WTC11 (cell line): ENCODE measurements at regions not wholly inside any gene's neighbourhood (a gene's known extent, or its start where the extent isn't known, plus 50 kb on each side); places are given as distances from the start of the nearest gene placed in this dataset.
"Not testable (repeated sequence)": the region's sequence is repeated elsewhere in the genome, so short reads cannot be mapped to it uniquely, and the experiment has no call there.

Source experiments
- ATAC-seq: fragments of 200-7000 bp; cut with Tn5 transposase; 2 replicates; pipeline ENCODE4 v1.10.0; 2021; ENCODE audit warnings: mild to moderate bottlenecking, moderate library complexity
- CTCF ChIA-PET: fragments of 300-600 bp; sonication (Branson Sonifier 250); formaldehyde crosslinking; loops from one replicate; lab custom pipeline; 2021; ENCODE audit warnings: antibody characterized with exemption; lab: Charles Lee
- POLR2A ChIA-PET: fragments of 350-600 bp; sonication (Branson Sonifier 250); formaldehyde crosslinking; loops from one replicate; lab custom pipeline; 2021; ENCODE audit warnings: antibody characterized with exemption; lab: Charles Lee
- DNase-seq: peaks from one replicate; pipeline ENCODE4 v3.0.0; 2021; ENCODE audit warnings: low spot score
- H3K27ac Mint-ChIP-seq: 2 replicates; pipeline ENCODE4 v1.8.0; 2021; ENCODE audit warnings: mixed read lengths
- H3K27me3 Mint-ChIP-seq: 2 replicates; pipeline ENCODE4 v1.8.0; 2021; ENCODE audit warnings: low read depth, mild to moderate bottlenecking, moderate library complexity, mixed read lengths
- H3K36me3 Mint-ChIP-seq: 2 replicates; pipeline ENCODE4 v1.8.0; 2021; ENCODE audit warnings: mixed read lengths
- H3K4me1 Mint-ChIP-seq: 2 replicates; pipeline ENCODE4 v1.8.0; 2022; ENCODE audit warnings: mixed read lengths
- H3K4me3 Mint-ChIP-seq: 2 replicates; pipeline ENCODE4 v1.8.0; 2021; ENCODE audit warnings: mild to moderate bottlenecking, moderate library complexity, mixed read lengths
- H3K9me3 Mint-ChIP-seq: 2 replicates; pipeline ENCODE4 v1.8.0; 2021; ENCODE audit warnings: mixed read lengths
- CREB1 ChIP-seq: sonication (generic); formaldehyde crosslinking; IDR thresholded peaks from 2 replicates; pipeline ENCODE4 v1.8.0; 2023; ENCODE audit warnings: mild to moderate bottlenecking, missing genetic modification reagents
- ELF4 ChIP-seq: sonication (generic); formaldehyde crosslinking; IDR thresholded peaks from 2 replicates; pipeline ENCODE4 v1.8.1; 2022; ENCODE audit warnings: low read depth, mild to moderate bottlenecking, moderate library complexity, missing genetic modification reagents
- GTF2I ChIP-seq: fragments of 250-450 bp; sonication (Bioruptor Pico); conservative IDR thresholded peaks from 2 replicates; pipeline ENCODE4 v1.4.0; 2021; ENCODE audit warnings: mild to moderate bottlenecking
- MXD4 ChIP-seq: fragments of 250-450 bp; sonication (Bioruptor Pico); IDR thresholded peaks from 2 replicates; pipeline ENCODE4 v1.8.0; 2021; ENCODE audit warnings: mild to moderate bottlenecking, moderate library complexity, borderline replicate concordance
- NR3C1 ChIP-seq: sonication (generic); formaldehyde crosslinking; conservative IDR thresholded peaks from 2 replicates; pipeline ENCODE4 v1.8.1; 2023; ENCODE audit warnings: low read depth, mild to moderate bottlenecking, missing genetic modification reagents
- PRRX2 ChIP-seq: fragments of 250-450 bp; sonication (Bioruptor Pico); IDR thresholded peaks from 2 replicates; pipeline ENCODE4 v1.8.0; 2021; ENCODE audit warnings: mild to moderate bottlenecking
- ZNF121 ChIP-seq: sonication (generic); formaldehyde crosslinking; IDR thresholded peaks from 2 replicates; pipeline ENCODE4 v1.8.0; 2023; ENCODE audit warnings: missing genetic modification reagents
- ZNF219 ChIP-seq: sonication (generic); formaldehyde crosslinking; IDR thresholded peaks from 2 replicates; pipeline ENCODE4 v1.8.0; 2023; ENCODE audit warnings: missing genetic modification reagents, mild to moderate bottlenecking, borderline replicate concordance
- TF ChIP-seq, protein P1 (sequence below): fragments of 250-450 bp; sonication (Bioruptor Pico); IDR thresholded peaks from 2 replicates; pipeline ENCODE4 v1.8.0; 2021; ENCODE audit warnings: mild to moderate bottlenecking
- TF ChIP-seq, protein P2 (sequence below): sonication (generic); formaldehyde crosslinking; IDR thresholded peaks from 2 replicates; pipeline ENCODE4 v1.8.0; 2022; ENCODE audit warnings: missing genetic modification reagents
- TF ChIP-seq, protein P3 (sequence below): sonication (generic); formaldehyde crosslinking; IDR thresholded peaks from 2 replicates; pipeline ENCODE4 v1.8.0; 2023; ENCODE audit warnings: missing genetic modification reagents, mild to moderate bottlenecking, borderline replicate concordance

DNA sequence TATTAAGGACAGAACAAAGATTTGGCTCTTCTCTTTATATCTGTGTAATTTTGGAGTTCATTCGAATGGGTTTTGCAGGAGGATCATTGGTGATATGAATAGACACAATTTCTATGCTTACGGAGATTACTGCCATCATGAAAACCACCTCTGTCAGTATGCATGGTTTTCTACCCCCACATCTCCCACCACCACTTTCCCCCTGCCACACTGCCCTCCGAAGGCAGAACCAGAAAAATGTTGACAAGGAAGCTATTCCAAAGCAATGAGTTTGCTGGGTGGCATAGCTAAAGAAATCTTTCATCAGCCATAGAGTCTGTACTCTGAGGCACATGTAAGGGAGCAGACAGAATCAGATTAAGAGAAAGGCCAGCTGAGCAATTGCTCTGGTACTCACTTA lies 567.3 kb upstream of the ACTRT1 start:
- Mint-ChIP-seq H3K4me3 (no peak overlapping the region), H3K27me3 (no peaks in the 10 kb centered on the region), H3K36me3 (no peaks in the 10 kb centered on the region), H3K9me3 (no peaks in the 10 kb centered on the region), H3K27ac (no peak overlapping the region), H3K4me1 (no peaks in the 10 kb centered on the region)
- POLR2A ChIA-PET, result no interaction called here
- no peak for TF ChIP-seq CREB1 (CRISPR knock-in tag)
- TF ChIP-seq GTF2I (CRISPR knock-in tag), result no peak
- TF ChIP-seq ELF4 (CRISPR knock-in tag), result no peak
- no peak for TF ChIP-seq MXD4 (CRISPR knock-in tag)
- TF ChIP-seq, protein P1, sequence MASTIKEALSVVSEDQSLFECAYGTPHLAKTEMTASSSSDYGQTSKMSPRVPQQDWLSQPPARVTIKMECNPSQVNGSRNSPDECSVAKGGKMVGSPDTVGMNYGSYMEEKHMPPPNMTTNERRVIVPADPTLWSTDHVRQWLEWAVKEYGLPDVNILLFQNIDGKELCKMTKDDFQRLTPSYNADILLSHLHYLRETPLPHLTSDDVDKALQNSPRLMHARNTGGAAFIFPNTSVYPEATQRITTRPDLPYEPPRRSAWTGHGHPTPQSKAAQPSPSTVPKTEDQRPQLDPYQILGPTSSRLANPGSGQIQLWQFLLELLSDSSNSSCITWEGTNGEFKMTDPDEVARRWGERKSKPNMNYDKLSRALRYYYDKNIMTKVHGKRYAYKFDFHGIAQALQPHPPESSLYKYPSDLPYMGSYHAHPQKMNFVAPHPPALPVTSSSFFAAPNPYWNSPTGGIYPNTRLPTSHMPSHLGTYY (CRISPR knock-in tag), result no peak
- TF ChIP-seq PRRX2 (CRISPR knock-in tag), result no peak
- CTCF ChIA-PET, result interaction anchor here (0.6 to 1.4 kb wide), 6 partner anchors 15 to 514 kb away, joined by 3 to 5 read pairs (median 3); no protein-coding TSS in a partner anchor
- DNase-seq, result no peak
- peak; percentile 61 for ATAC-seq

DNA sequence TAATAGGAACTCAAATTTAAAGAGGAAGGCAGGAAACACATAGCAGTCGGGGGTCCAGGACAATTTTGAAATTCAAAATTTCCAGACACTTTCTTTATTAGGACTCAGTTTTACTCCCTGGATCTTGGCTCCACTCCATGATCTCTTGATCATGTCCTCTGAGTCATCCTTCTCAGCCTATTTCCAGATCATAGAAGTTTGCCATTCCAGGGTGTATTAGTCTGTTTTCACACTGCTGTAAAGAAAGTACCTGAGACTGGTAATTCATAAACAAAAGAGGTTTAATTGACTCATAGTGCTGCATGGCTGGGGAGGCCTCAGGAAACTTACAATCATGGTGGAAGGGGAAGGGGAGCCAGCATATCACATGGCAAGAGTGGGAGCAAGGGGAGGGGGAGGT lies 564.7 kb upstream of the ACTRT1 start:
- TF ChIP-seq, protein P2, sequence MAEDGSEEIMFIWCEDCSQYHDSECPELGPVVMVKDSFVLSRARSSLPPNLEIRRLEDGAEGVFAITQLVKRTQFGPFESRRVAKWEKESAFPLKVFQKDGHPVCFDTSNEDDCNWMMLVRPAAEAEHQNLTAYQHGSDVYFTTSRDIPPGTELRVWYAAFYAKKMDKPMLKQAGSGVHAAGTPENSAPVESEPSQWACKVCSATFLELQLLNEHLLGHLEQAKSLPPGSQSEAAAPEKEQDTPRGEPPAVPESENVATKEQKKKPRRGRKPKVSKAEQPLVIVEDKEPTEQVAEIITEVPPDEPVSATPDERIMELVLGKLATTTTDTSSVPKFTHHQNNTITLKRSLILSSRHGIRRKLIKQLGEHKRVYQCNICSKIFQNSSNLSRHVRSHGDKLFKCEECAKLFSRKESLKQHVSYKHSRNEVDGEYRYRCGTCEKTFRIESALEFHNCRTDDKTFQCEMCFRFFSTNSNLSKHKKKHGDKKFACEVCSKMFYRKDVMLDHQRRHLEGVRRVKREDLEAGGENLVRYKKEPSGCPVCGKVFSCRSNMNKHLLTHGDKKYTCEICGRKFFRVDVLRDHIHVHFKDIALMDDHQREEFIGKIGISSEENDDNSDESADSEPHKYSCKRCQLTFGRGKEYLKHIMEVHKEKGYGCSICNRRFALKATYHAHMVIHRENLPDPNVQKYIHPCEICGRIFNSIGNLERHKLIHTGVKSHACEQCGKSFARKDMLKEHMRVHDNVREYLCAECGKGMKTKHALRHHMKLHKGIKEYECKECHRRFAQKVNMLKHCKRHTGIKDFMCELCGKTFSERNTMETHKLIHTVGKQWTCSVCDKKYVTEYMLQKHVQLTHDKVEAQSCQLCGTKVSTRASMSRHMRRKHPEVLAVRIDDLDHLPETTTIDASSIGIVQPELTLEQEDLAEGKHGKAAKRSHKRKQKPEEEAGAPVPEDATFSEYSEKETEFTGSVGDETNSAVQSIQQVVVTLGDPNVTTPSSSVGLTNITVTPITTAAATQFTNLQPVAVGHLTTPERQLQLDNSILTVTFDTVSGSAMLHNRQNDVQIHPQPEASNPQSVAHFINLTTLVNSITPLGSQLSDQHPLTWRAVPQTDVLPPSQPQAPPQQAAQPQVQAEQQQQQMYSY (CRISPR knock-in tag), result no peak
- no peak for TF ChIP-seq ZNF121
- no peak for DNase-seq
- Mint-ChIP-seq H3K27me3 (no peaks in the 10 kb centered on the region), H3K9me3 (no peaks in the 10 kb centered on the region), H3K4me3 (no peak overlapping the region), H3K27ac (no peak overlapping the region), H3K4me1 (no peaks in the 10 kb centered on the region), H3K36me3 (no peaks in the 10 kb centered on the region)
- no peak for ATAC-seq
- CTCF ChIA-PET, result no interaction called here
- POLR2A ChIA-PET, result no interaction called here

DNA sequence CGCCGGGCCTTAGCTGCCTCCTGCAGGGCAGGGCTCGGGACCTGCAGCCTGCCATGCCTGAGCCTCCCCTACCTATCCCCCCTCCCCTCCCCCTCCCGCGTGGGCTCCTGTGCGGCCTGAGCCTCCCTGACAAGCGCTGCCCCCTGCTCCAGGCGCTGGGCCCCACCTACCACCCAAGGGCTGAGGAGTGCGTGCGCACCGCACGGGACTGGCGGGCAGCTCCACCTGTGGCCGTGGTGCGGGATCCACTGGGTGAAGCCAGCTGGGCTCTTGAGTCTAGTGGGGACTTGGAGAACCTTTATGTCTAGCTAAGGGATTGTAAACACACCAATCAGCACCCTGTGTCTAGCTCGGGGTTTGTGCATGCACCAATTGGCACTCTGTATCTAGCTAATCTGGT lies 554.6 kb upstream of the ACTRT1 start:
- H3K4me3 Mint-ChIP-seq, H3K9me3 Mint-ChIP-seq, POLR2A ChIA-PET, H3K36me3 Mint-ChIP-seq, H3K4me1 Mint-ChIP-seq, H3K27me3 Mint-ChIP-seq, ATAC-seq, H3K27ac Mint-ChIP-seq, CTCF ChIA-PET, DNase-seq: not testable (repeated sequence)

DNA sequence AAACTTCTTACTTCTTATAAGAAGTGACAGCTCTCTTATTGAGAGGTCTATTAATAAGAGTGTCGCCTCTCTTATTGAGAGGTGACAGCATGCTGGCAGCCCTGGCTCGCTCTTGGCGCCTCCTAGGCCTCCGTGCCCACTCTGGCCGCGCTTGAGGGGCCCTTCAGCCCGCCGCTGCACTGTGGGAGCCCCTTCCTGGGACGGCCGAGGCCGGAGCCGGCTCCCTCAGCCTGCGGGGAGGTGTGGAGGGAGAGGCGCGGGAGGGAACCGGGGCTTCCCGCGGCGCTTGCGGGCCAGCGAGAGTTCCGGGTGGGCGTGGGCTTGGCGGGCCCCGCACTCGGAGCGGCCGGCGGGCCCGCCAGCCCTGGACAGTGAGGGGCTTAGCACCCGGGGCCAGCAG lies 554.2 kb upstream of the ACTRT1 start:
- H3K4me1 Mint-ChIP-seq, H3K9me3 Mint-ChIP-seq, CTCF ChIA-PET, POLR2A ChIA-PET, H3K36me3 Mint-ChIP-seq, DNase-seq, H3K4me3 Mint-ChIP-seq, H3K27ac Mint-ChIP-seq, H3K27me3 Mint-ChIP-seq, ATAC-seq: not testable (repeated sequence)

DNA sequence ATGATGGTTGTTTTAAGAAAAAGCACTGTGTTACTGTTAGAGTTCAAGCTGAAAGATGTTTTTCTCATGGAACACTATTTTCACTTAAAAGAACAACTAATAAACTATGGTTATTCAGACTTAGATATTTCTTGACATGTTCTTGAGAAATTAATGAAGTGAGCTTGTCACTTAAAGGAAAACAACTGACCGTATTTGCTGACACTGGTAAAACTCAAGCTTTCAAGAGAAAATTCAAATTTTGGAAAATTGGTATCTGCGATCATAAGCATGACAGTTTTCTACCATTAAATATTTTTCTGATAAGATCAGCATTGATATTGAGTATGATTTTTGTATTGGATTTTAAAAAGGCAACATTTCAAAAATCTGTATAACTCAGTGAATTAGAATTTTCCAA lies 549.5 kb upstream of the ACTRT1 start:
- DNase-seq (no peak), ATAC-seq (no peak)
- ChIA-PET POLR2A (no interaction called here), CTCF (no interaction called here)
- Mint-ChIP-seq H3K4me1 (0 out of 2 replicates have a peak, but pooled peaks cover 2% of the 10 kb centered on the region), H3K9me3 (no peaks in the 10 kb centered on the region), H3K27me3 (no peaks in the 10 kb centered on the region), H3K36me3 (no peaks in the 10 kb centered on the region), H3K4me3 (no peak overlapping the region), H3K27ac (no peak overlapping the region)
- TF ChIP-seq, protein P3, sequence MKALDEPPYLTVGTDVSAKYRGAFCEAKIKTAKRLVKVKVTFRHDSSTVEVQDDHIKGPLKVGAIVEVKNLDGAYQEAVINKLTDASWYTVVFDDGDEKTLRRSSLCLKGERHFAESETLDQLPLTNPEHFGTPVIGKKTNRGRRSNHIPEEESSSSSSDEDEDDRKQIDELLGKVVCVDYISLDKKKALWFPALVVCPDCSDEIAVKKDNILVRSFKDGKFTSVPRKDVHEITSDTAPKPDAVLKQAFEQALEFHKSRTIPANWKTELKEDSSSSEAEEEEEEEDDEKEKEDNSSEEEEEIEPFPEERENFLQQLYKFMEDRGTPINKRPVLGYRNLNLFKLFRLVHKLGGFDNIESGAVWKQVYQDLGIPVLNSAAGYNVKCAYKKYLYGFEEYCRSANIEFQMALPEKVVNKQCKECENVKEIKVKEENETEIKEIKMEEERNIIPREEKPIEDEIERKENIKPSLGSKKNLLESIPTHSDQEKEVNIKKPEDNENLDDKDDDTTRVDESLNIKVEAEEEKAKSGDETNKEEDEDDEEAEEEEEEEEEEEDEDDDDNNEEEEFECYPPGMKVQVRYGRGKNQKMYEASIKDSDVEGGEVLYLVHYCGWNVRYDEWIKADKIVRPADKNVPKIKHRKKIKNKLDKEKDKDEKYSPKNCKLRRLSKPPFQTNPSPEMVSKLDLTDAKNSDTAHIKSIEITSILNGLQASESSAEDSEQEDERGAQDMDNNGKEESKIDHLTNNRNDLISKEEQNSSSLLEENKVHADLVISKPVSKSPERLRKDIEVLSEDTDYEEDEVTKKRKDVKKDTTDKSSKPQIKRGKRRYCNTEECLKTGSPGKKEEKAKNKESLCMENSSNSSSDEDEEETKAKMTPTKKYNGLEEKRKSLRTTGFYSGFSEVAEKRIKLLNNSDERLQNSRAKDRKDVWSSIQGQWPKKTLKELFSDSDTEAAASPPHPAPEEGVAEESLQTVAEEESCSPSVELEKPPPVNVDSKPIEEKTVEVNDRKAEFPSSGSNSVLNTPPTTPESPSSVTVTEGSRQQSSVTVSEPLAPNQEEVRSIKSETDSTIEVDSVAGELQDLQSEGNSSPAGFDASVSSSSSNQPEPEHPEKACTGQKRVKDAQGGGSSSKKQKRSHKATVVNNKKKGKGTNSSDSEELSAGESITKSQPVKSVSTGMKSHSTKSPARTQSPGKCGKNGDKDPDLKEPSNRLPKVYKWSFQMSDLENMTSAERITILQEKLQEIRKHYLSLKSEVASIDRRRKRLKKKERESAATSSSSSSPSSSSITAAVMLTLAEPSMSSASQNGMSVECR (CRISPR knock-in tag), result no peak
- no peak for TF ChIP-seq NR3C1 (CRISPR knock-in tag)
- TF ChIP-seq, protein P2 (CRISPR knock-in tag), result no peak
- no peak for TF ChIP-seq ZNF219 (CRISPR knock-in tag)
